Islet precursor cell (in vitro differentiated cells): ENCODE measurements at regions not wholly inside any gene's neighbourhood (a gene's known extent, or its start where the extent isn't known, plus 50 kb on each side); places are given as distances from the start of the nearest gene placed in this dataset.
A peak's percentile ranks its signal among the peaks of the same experiment; 100 is the strongest.

Source experiments
- DNase-seq: peaks from one replicate; pipeline ENCODE4 v3.0.0-alpha.2; 2018

DNA sequence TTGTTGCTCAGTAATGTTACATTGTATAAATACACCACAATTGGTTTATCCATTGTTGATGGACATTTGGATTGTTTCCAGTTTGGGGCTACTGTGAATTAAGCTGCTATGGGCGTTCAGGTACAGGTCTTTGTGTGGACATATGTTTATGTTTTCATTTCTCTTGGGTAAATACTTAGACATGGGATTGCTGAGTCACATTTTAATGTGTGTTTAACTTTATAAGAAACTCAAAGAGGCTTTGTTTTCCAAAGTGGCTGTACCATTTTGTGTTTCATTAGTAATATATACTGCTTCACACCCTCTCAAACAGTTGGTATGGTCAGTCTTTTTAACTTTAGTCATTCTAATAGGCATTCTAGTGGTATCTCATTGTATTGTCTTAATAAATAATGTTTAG is 225.0 kb downstream of the SPTSSA start:
- no peak for DNase-seq

DNA sequence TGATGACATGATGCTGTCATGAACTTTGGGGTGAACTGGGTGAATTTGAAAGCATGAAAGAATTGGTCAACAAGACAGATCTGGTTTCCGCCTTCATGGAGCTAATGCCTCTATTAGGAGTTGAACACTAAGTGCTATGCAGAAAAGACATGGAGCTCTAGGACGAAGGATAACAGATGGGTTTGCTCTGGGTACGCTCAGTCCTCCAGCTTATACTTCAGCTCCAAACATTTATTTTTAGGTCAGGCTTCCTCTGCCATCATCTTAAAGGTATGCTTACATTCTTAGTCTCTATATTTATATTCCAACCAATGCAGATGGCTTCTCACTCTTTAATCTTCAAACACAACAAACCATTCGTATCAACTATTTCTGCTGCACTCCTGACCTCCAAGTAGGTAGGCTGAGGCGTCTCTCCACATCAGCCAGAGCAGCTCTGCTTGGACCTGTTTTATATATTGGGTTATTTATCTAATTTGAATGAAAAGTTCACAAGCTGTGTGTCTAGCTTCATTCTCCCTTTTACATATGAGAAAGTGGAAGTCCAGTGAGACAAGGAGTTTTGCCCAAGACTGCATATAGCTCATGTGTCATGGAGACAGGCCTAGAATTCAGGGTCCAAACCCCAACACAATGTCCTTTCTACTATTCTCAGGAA is 226.3 kb downstream of the SPTSSA start:
- DNase-seq: no peak

DNA sequence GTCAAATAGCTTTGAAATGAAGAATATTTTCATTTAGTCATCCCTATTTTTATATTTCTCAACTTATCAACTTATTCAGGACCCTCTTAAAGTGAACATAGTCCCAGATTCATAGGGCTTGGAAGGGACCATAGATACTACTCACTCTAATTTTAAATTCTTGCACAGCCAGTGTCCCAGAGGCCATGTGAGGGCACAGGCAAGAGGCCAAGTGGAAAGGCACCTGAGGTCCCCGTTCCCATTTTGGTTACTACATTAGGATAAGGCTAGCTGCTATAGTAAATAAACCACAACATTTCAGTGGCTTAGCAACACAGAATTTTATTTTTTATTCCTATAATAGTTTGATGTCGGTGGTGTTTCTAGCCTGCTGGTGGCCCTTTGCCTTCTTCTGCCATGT is 227.8 kb downstream of the SPTSSA start:
- no peak for DNase-seq

DNA sequence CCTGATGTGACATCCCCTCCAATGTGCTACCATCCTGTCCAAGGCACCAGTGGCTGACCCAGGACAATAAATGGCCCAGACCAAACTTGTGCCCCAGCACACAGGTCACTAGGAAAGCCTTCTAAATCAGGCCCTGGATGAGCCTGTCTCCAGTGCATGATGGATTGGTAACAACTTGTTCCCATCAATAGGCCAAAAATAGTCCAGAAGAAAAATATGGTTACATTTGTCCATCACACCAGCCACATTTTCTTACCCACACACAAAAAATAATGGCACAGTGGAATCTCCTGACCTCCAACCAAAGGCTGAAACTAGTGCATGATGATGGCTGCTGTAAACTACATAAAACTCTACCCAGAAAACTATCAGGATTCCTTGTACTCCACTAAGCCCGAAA is 228.4 kb downstream of the SPTSSA start:
- no peak for DNase-seq

DNA sequence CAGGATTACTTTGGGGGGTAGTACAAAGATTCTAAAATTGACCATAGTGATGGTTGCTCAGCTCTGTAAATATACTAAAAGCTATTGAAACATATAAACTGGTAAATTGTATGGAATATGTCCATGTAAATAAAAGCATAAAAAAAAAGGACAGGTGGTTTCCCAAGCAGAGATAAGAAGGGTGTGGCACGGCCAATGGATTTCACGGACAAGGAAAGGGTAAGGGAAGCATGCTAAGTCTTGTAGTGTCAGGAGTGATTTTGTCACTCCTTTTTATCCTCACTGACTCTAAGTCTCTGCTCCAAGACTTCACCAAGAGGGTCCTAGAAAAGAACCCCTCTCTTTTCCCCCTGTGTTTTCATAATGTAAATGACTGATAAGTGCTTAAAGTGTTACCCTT is 229.2 kb downstream of the SPTSSA start:
- no peak for DNase-seq

DNA sequence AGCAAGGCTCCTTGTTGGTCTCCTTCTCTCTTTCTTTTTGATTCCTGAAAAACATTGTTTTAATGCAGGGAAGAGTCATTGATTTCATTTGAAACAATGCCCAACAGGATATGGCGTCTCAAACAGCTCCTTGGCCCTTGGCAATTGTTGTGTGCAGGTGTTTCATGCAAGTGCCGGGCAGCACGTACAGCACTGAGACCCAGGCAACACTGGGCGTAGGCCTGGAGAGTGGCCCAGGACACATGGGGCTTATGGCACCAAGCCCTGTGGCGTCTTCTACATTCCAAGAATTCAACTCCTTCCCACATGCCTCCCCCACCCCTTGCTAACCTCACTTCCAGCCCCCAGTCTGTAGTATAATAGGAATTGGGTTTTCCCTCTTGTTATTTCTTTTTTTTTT is 230.4 kb downstream of the SPTSSA start:
- no peak for DNase-seq

DNA sequence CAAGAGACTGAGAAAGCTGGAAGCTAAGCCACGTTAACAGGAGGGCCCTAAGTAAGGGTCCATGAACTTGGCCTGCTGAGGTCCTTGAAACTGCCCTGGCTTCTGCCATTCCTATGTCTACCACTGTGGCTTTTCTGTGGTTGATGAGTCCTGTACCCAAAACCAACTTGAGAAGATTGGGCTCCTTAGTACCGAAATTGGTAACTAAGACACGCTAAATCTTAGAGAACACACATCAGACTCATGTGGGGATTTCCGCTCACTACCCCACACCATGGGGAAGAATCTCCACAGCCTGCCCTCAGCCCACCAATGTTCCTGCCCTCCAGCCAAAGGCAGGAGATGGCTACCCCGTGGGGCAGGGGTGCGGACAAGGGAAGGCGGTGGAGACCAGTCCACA is 232.9 kb downstream of the SPTSSA start:
- no peak for DNase-seq

DNA sequence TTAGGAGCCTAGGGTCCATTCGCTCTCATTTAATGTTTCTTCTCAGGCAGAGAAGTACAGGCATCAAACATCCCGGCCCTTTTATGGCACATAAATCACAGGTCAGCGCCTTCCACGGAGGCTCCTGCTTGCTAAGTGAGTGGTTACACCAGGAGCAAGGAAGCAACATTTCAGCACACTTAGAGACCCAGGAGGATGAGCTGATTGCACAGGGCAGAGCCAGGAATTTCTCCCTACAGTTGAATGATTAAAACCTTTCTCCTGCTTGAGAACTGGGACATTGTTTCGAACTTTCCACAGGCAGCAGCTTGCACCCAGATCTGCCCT is 233.4 kb downstream of the SPTSSA start:
- no peak for DNase-seq

DNA sequence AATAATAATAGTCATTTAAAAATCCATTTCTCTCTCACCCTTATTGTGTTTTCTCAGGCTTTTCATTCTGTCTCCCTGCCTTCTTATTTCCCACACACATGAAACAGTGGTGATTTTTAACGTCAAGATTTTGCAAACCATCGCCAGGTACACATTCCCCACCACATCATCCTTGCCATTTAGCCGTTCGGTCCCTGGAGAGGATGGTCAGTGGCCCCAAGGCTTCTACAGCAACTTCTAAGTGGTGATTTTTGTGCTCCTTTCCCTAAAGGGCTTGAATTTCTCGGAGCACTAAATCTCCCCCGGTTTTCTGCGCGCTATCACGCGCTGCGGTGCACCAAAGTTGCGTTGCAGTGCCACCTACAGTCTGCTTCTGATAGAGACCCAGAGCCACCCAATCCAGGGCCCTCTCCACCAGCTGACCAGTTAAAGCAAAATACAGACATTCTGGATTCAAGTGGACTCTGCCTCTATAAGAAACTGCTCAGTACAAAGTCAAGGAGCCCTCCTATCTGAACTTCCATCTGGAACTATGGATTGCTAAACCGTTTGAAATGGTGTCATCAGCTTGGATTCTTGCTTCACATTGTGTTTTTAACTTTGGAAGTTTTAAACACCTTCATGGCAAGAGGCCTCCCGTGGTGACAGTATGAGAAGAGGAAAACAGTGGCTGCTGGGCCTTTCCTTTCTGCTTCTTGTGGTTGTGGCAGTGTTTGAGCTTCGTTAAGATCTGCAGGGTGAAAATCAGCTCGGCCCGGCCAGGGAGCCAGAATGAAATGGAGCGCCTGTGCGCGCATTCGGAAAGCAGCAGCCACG is 234.0 kb downstream of the SPTSSA start:
- peak; percentile 86 for DNase-seq

DNA sequence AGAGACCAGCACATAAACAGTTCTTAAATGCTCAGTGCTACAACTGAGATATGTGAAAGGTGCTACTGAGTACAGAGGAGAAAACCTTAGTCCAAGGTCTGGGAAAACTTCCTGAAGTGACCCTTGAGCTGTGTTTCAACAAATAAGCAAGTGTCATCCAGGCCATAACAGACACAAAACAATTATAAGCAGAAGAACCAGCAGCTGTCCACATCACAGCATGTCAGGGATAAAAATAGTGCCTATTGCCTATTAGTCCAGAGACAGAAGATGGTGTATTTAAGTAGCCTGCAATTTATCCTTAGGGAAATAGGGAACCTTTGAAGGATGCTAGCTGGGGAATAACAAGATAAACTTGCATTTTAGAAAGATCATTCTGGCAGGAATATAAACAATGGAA is 237.8 kb downstream of the SPTSSA start:
- no peak for DNase-seq

DNA sequence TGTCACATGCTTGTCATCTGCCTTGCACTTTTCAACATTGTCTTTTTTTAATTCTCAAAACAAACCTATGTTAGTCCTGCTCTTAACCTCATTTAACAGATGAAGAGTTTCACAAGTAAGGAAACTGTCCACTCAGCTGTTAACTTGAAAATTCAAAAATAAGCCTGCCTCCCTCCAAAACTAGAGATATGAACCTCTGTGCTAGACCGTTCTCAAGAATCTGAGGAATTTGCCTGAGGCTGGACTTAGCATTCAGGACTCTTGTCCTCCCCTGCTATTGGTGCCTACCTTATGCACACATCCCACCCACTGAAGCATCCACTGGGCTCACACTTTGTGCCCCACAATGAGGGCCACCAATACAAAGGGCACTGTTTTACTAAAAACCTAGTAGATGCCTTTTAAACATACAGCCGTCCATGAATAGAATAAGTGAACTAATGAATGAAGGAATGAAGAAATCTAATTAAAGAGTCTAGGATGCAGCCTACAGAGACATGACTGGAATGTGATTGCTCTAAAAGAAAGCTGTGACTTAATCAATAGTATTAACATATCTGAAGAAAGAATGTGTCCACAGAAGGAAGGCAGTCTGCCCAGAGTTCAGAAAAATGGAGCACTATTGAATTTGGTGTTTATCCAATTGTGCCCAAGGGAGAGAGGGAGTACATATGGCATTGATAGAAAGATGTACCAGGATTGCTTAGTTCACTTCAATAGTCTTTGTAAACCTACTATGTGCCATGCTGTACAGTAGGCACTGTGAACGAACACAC is 238.5 kb downstream of the SPTSSA start:
- DNase-seq: peak; percentile 73

DNA sequence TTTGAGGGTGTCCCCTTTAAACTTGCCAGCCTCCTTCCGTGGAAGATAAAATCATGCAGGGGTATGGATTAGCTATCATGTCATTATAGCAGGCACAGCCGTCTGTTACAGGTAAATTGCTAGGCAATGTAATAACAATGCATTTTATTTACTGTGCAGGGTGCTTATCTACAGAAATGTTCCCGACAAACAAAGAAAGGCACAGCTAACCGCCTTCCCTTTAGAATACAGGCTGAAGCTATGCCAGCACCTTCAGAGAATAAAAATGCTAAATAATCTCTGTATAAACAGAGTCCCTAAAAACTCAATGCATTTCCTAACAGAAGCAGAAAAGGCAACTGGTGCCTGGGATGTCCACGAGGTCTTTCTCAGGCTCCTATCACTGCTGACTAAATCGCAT is 239.2 kb downstream of the SPTSSA start:
- DNase-seq: no peak

DNA sequence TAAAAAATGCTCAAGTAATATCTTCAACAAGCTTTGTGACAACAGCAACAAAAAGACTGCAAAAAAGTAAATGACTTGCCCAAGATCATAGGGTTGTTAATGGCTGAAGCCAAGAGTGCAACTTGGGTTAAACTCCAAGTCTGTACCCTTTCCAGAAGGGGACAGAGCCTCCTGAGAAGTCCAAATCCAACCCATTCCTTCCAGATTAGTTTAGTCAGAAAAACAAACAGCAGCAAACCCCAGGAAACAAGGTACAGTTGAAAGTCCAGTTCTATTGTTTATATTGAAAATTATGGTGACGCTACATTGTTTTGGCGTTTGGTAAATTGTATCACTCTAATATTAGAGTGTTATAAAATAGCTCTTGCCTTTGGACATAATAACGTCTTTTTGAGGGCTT is 239.9 kb downstream of the SPTSSA start:
- DNase-seq: no peak

DNA sequence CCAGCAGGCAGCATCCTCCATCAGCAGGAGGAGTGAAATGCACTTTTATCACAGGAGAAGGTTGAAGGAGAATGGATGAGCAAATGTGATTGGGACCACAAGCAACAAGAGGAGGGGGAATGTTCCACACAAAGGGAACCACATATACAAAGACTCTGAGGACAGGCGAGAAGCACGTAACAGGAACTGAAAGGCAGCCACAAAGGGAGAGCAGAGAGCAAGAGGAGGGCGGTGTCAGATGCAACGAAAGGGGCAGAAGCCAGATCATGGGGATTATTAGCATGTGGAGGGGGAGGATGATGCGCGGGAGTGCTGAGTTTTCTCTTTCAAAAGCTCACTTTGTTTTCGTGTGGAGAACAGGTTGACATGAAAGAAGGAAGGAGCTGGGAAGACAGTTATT is 241.1 kb downstream of the SPTSSA start:
- DNase-seq: no peak

DNA sequence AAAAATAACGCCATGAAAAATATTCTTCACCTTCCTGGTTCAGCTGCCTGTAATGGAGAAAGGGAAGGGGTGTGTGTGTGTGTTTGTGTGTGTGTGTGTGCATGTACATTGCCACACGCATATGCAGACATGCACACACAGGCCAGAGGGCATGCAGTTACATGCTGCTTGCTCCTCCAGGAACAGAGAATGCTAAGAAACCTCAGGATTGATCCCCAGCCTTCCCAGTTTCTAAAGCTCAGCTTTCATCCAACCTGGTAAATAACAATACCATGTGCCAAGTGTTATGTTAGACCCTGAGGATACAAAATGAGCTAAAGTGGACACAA is 241.7 kb downstream of the SPTSSA start:
- no peak for DNase-seq

DNA sequence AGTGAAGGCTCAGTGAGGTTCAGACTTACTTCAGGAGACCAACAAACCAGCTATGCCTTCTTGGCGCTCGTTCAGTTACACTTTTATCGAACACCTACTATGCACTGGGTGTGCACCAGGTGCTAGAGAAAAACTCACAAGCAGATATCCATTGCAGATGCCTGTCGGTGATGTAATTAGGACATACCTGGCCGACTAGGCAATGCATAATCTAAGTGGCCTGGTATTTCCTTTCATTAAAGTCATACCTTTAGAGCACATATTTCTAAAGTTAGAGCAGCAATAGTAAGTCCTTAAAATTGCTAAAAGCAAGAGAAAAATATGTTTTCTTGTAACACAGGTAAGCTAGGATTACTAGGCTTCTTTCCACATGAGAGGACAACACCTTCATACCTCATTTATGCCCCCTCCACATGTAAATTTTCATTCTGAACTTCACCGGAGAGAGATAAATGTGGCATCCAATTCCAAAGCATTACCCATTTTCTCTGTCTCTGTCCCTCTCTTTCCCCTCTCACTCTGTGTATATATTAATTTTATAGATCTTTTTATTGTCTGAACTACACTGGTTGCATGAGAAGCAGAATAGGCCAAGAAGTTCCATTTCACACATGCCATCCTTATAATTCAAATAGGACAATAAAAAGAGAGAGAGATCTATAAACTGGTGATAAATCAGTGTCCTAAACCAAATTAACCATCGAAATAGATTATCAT is 242.2 kb downstream of the SPTSSA start:
- DNase-seq: no peak

DNA sequence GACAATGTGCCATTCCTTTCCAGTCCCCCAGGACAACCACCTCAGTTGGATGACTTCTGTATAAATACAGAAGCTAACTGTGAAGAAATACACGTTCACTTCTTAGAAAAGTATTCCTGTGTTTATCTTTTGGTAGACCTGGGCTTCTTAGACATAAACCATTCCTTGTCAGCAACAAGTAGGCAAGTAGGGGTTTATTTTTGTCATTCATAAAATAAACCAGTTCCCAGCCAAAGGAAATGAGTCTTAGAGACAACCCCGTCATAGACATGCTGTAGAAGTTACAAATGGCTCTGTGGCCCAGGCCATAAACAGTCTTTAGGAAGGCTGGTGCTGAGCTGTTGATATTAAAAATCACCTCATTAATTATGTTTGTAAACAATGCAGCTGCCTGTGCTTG is 243.2 kb downstream of the SPTSSA start:
- DNase-seq: no peak

DNA sequence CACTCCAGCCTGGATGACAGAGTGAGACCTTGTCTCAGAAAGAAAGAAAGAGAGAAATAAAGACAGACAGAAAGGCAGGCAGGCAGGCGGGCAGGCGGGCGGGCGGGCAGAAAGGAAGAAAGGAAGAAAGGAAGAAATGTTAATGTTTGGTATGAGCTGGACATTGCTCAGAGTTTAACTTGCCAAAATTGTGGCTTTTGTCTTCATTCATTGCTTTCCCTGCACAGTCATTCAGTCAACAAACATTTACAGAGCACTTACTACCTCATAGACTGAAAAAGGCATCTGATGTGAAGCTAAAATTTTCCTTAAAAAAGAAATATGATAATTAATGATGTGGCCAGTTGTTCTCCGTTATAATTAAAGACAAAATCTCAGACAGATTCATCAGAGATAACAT is 247.1 kb downstream of the SPTSSA start:
- no peak for DNase-seq

DNA sequence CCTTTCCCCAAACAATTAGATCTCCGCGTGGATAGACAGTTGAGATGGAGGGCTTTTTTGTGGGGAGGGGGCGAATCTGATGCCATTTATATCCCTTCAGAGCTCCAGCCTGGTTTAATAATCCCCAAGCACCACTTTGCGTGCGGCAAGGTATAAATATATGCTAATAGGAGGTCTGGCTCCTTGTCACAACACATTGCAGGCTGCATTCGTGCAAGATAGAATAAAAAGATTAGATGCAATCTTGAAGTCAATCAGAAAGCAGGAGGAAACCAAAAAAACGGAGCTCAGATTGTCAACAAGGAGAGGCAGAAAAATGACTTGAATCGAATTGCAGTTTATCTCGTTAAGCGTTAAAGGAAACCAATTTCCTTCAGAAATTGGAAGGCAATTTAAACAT is 248.7 kb downstream of the SPTSSA start:
- no peak for DNase-seq

DNA sequence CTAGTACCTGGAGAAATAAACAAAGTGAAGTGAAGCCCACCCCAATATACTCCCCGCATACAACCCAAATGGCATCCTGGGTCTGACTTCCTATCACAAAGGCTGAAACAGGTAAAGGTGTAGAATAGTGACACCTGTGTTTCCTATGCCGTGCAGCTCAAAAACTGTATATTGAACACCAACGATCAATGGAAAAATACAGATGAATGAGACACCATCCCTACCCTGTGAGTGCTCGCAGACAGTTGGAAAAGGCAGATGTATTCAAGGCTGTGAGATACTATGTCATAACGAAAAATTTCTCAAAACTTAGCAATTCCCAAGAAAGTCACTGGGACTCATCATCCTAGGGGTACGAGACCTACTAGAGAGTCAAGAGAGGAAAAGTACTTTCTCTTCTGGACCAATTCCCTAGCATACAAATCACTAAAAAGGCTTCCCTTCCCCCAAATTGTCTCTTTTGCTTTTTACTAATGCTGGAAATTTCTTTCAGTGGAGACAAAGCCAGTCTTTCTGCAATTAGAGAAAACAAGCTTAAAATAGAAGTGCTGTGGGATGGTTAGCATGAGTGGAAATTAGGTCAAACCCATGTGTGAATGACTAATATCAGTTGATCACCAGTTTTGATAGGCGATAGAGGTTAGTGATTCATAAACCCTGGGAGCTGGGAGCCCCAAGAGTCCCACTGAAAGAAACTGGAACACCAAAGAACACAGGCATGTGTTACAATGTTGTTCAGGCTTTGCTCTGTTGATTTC is 249.7 kb downstream of the SPTSSA start:
- DNase-seq: no peak

DNA sequence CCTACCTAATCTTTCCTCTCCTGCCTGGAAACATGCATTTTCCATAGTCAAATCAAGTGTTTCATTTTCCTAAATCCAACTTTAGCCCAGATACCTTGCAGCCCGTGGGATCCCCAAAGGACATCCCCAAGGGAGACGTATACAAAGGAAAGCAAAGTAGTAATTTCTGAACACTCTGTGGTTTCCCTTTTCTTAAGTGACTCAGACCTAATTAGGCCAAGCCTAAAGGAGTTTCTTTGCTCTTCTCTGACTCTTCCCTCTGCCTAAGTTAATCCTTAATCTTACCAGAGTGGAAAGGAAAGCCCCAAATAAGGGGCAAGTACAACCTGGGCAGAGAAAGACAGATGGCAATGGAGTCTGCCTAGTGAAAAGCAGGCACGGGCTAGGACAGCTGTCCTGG is 250.3 kb downstream of the SPTSSA start:
- no peak for DNase-seq

DNA sequence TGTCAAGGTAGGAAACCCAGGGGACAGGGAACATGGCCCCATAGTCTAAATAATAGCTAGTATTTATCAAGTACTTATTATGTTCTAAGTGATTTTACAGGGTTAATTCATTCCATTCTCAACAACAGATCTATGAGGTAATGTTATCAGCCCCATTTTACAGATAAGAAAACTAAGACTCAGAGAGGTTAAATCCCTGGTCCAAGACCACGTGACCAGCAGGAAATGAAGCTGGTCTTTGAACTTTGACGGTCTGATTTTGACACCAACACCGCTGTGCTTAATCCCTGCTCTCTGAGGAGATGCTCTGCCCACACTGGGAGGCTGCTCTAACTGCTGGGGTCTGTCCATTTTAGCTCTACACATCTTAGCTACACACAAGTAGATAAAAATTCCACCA is 253.5 kb downstream of the SPTSSA start:
- no peak for DNase-seq

DNA sequence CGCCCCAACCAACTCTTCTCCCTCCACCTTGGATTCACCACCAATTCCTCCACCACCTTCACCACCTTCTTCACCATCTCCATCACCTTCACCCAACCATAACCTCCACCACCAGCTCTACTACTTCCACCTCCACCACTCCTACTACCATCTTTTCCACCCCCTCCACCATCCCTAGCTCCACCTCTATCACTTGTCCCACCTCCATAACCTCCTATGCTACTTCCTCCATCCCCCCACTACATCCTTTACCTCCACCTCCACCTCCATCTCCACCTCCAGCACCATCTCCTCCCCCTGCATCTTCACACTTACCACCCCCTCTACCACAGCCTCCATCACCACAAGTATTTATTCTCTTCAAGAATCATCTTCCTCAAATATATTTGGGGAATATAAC is 254.9 kb upstream of the EGLN3 start:
- DNase-seq: no peak
